ENCODE measurements at regions not wholly inside any gene's neighbourhood (a gene's known extent, or its start where the extent isn't known, plus 50 kb on each side); places are given as distances from the start of the nearest gene placed in this dataset.

DNA sequence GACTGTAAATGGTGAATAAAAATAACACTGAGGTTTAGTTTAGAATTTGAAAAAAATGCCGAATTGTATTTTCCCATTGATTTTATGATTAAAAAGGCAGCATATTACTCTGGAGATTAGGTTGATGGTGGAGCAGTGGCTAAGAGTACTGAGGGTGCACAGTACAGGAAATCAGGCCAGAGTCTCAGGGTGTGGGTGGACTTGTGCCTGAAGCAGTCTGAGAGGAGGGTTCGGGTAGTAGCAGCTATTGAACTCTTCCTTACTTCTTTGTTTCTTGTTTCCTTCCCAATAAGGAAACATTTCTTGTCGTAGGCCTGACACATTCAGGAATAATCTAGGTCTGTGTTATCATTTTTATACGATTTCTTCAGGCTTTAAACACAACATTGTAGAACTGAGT lies 319.0 kb upstream of the MBL2 start:
- Histone ChIP-seq H3K27me3 (no peaks in the 10 kb centered on the region), H3K4me1 (no peaks in the 10 kb centered on the region), H3K36me3 (no peaks in the 10 kb centered on the region), H3K9me3 (no peaks in the 10 kb centered on the region), H3K4me3 (ENCODE audit: low read depth, low read length) (no peak overlapping the region)
- TF ChIP-seq, protein P1, sequence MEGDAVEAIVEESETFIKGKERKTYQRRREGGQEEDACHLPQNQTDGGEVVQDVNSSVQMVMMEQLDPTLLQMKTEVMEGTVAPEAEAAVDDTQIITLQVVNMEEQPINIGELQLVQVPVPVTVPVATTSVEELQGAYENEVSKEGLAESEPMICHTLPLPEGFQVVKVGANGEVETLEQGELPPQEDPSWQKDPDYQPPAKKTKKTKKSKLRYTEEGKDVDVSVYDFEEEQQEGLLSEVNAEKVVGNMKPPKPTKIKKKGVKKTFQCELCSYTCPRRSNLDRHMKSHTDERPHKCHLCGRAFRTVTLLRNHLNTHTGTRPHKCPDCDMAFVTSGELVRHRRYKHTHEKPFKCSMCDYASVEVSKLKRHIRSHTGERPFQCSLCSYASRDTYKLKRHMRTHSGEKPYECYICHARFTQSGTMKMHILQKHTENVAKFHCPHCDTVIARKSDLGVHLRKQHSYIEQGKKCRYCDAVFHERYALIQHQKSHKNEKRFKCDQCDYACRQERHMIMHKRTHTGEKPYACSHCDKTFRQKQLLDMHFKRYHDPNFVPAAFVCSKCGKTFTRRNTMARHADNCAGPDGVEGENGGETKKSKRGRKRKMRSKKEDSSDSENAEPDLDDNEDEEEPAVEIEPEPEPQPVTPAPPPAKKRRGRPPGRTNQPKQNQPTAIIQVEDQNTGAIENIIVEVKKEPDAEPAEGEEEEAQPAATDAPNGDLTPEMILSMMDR (IDR thresholded peaks at IDR 0.05; ENCODE audit: low read depth, low read length) = no peak
- no peak for DNase-seq

DNA sequence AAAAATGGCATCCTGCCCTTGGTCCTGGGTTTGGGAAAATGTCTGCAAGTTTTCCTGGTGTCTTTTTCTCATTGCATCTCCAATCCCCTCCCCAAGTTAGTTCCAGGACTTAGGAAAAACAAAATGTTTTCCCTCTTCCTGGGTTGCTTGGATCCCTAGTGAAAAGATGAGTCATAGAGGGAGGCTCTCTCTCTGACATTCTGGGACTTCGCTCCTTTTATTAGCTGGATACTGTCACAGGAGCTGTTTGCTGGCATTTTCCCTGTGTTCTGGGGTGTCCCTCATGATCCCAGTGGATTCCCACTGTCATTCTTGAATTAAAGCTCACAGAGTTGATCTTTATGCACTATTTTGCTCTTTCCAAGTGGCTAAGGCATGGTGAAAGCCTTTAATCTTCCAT lies 316.4 kb upstream of the MBL2 start:
- H3K9me3 ChIP-seq = no peaks in the 10 kb centered on the region
- H3K4me3 ChIP-seq (ENCODE audit: low read depth, low read length) = no peak overlapping the region
- H3K4me1 ChIP-seq = no peaks in the 10 kb centered on the region
- DNase-seq = no peak
- H3K36me3 ChIP-seq = no peaks in the 10 kb centered on the region
- no peaks in the 10 kb centered on the region for H3K27me3 ChIP-seq
- TF ChIP-seq, protein P1 (IDR thresholded peaks at IDR 0.05; ENCODE audit: low read depth, low read length) = no peak

DNA sequence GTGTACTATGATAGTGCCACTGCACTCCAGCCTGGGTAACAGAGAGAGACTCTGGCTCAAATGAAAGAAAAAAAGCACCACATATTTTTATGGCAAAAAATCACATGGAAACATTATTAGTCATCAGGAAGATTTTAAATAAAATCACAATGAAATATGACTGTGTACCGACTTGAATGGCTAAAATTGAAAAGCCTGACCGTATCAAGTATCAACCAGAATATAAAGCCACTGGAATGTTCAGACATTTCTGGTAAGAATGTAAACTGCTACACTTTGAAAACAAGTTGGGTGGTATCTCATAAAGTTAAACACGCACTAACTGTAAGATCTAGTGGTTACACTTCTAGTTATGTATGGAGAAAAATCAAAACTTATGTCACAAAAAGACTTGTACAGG lies 306.7 kb upstream of the MBL2 start:
- Histone ChIP-seq H3K36me3 (no peaks in the 10 kb centered on the region), H3K4me1 (no peaks in the 10 kb centered on the region), H3K27me3 (no peaks in the 10 kb centered on the region), H3K9me3 (no peaks in the 10 kb centered on the region), H3K4me3 (ENCODE audit: low read depth, low read length) (no peak overlapping the region)
- TF ChIP-seq, protein P1 (IDR thresholded peaks at IDR 0.05; ENCODE audit: low read depth, low read length) = no peak
- DNase-seq = no peak

DNA sequence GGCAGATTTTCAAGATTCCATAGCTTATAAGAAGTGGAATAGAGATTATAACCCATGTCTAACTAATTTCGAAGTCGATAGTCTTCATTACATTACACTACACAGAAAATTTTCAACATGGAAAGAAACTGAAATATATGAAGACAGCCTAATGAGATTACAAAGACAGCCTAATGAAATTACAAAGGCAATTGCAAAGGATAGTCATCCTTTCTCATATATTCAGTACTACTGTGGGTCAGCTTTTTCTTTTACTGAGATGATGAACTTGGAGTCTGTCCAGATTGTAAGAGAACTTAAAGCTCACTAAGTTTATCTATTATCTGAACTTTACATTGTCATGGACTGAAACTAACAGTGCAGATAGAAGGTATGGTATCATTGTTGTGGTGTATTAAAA lies 304.4 kb upstream of the MBL2 start:
- TF ChIP-seq, protein P1 (IDR thresholded peaks at IDR 0.05; ENCODE audit: low read depth, low read length) = no peak
- Histone ChIP-seq H3K27me3 (no peaks in the 10 kb centered on the region), H3K4me1 (no peaks in the 10 kb centered on the region), H3K4me3 (ENCODE audit: low read depth, low read length) (no peak overlapping the region), H3K36me3 (no peaks in the 10 kb centered on the region), H3K9me3 (no peaks in the 10 kb centered on the region)
- no peak for DNase-seq

DNA sequence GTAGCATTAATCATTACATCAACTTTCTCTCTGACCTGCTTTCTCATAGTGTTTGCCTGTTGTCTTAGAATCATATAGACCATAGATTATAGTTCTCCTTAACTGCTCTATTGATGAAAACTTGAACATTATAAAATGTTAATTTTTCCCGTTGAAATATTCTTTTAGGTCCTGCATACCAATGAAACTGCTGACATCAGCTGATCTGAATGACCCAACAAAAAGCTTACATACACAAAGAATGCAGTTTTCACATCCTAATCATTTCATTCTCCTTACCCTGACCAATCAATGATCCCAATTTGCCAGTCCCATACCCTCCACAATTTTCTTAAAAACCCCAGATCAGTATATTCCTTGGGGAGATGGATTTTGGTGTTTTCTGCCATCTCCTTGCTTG lies 302.9 kb upstream of the MBL2 start:
- TF ChIP-seq, protein P1 (IDR thresholded peaks at IDR 0.05; ENCODE audit: low read depth, low read length) = no peak
- Histone ChIP-seq H3K27me3 (no peaks in the 10 kb centered on the region), H3K36me3 (no peaks in the 10 kb centered on the region), H3K4me3 (ENCODE audit: low read depth, low read length) (no peak overlapping the region), H3K4me1 (no peaks in the 10 kb centered on the region), H3K9me3 (no peaks in the 10 kb centered on the region)
- DNase-seq = no peak

DNA sequence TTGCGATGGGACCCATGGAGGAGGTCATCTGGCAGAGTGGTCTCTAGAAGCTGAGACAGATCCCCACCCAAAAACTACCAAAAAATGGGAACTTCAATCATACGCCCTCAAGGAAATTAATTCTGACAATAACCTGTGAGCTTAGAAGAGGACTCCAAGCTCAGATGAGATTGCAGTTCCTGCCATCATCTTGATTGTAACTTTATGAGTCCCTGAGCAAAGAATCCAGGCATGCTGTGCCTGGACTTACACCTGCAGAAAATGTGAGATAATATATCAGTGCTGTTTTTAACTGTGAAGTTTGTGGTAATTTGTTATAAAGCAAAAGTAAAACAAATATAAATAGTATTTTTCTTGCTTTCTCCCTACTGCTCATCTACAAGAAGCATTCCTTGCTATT lies 299.6 kb upstream of the MBL2 start:
- TF ChIP-seq, protein P1 (IDR thresholded peaks at IDR 0.05; ENCODE audit: low read depth, low read length) = no peak
- Histone ChIP-seq H3K4me1 (no peaks in the 10 kb centered on the region), H3K36me3 (no peaks in the 10 kb centered on the region), H3K9me3 (no peaks in the 10 kb centered on the region), H3K4me3 (ENCODE audit: low read depth, low read length) (no peak overlapping the region), H3K27me3 (no peaks in the 10 kb centered on the region)
- DNase-seq = no peak

Measured in BE2C (cell line).